Right hindlimb (tissue), 1 donor: ENCODE measurements at regions not wholly inside any gene's neighbourhood (a gene's known extent, or its start where the extent isn't known, plus 50 kb on each side); places are given as distances from the start of the nearest gene placed in this dataset.

ENCODE experiments used
- DNase-seq: peaks from one replicate; pipeline ENCODE4 v3.0.0-alpha.2; 2018

GRCh38 chr15:35596285-35596684 lies 50.3 kb upstream of the DPH6 start:
- no peak for DNase-seq

GRCh38 chr15:35602836-35603235 lies 56.9 kb upstream of the DPH6 start:
- DNase-seq, result no peak

DNA sequence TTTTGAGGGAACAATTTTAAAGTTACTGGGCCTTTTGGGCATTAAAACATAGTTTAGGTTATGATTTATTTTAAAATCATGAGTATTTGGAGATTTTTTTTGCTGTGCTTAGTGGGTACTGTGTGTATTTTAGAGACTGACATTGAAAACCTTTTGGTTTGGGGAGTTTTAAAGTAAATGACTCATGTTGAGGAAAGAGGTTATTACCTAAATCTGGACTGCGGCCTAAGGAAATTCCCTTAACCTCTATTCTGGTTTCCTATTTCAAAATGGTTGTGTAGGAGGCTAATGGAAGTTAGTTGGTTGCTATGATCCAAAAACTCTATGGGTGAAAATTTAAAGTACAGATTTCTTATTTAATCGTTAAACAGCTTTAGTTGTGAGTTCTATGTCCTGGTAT lies 57.3 kb upstream of the DPH6 start:
- no peak for DNase-seq

GRCh38 chr15:35603856-35604255 lies 57.9 kb upstream of the DPH6 start:
- DNase-seq, result no peak

DNA sequence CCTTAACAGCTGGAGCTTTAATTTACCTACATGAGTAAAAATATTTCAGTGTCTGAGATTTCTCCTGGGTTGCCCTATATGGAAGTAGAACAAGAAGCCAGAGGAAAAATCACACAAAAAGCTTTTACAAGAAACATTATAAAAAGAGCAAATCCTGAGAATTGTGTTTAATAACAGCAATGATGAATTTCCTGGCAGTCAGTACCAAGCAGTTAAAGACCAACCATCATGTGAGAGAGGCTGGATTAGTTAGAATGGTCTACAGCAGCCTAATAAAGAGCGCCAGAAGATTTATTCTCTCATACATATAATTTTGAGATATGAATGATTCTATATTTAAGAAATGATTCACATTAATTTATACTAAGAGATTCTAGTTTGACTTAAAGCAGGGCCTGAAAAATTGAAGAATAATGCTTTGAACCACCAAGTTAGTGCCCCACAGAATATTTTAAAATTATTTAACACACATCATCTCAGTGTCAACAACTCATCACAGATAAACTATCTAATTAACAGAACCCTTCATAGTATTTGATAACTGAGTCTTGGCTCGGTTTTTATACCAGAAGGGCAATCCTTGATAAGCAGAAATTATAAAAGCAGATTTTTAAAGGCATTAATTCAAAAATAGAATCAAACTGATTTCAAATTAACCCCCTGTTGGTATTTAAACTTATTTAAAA lies 59.9 kb upstream of the DPH6 start:
- DNase-seq, result no peak

- DNase-seq, result no peak
Measured at GRCh38 chr15:35606450-35606779, 60.5 kb upstream of the DPH6 start.

DNA sequence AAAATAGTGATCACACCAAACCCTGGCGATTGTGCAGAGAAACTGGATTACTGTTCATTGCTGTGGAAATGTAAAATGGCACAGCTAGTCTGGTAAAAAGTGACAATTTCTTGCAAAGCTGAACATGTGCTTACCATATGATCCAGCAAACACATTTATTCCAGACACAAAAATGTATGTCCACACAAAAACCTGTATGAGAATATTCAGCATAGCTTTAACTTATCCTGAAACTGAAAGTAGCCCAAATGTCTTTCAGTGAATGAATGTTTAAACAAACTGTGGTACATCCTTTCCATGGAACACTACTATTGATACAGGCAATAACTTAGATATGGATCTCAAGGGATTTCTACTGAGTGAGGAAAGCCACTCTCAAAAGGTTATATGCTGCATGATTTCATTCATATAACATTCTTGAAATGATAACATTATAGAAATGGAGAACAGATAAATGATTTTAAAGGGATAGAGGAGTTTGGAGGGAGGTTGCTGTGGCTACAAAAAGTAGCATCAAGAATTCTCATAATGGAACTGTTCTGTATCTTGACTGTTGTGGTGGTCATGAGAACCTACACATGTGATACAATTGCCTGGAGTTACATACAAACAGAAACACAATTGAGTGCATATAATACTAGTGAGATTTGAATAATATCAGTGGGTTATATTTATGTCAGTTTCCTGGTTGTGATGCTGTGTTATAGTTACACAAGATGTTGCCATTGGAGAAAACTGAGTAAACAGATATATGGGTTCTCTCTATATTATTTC lies 70.7 kb upstream of the DPH6 start:
- DNase-seq, result no peak

GRCh38 chr15:35618260-35619188 lies 72.6 kb upstream of the DPH6 start:
- no peak for DNase-seq

- DNase-seq, result no peak
Measured at GRCh38 chr15:35622641-35623340, 76.8 kb upstream of the DPH6 start.

DNA sequence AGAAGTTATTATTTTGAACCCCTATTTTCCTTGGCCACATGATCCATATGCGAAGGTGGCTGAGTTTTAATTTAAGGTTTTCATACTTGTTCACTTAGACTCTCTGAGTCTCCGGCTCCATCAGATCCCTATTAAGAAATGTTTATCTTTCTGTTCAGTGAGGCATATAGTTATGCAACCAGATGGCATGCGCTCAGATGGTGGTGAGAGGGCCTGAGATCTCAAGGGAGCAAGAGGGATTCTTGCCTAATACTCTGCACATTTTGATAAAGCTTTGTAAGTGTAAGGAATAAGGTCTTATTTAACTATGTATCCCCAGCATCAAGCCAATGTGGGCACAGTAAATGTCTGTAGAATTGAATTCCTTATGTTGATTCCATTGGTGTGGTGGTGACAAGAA lies 78.9 kb upstream of the DPH6 start:
- DNase-seq, result no peak

DNA sequence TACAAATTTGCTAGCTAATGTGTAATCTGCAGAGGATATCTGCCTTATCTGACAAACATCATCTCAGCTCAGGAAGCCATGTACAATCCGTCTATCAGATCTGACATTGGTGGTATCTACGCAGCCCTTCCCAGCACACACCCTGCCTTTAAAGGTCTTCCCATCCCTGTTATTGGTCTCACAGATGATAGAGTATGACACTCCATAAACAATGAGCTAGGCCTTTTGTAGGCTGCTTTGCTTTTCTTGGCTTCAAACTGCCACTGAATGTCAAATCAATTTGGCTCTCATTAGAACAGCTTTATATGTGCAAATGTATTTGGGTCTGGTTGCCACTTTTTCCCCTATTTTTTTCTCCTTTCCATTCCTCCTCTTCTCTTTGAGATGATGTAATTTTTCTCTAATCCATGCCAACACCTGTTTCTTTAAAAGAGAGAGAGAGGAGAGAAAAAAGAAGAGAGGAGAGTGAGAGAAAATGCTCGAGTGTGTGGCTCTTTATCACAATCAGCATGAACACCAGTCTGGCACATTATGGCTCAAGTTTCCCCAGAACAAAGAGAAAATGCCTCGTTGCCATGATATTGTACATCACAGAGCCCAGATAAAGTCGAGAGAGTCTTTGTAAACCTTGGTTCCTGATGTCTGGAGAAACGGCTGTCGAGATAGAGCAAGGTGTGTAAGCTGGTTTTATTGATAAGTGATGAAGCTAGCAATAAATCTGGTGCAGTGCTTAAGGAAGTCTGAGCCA lies 80.8 kb upstream of the DPH6 start:
- DNase-seq, result no peak

DNA sequence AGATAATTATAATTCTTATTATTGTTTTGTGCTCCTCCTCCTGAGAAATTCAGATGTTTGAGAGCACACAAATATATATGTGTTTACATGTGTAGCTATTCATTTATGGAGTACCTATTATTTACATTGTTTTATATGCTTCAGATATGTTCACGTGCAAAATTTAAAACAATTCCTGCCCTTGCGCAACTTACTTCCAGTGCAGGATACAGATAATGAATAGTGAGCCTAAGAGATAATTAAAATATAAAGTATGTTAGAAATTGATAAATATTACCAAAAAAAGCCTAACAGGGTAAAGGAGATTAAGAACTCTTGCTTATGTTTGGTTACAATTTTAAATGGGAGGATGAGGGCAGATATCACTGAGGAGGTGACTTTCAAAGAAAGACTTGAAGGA lies 81.7 kb upstream of the DPH6 start:
- no peak for DNase-seq

GRCh38 chr15:35629766-35630165 lies 83.8 kb upstream of the DPH6 start:
- no peak for DNase-seq

- no peak for DNase-seq
Measured at GRCh38 chr15:35630532-35630931, 84.6 kb upstream of the DPH6 start.

DNA sequence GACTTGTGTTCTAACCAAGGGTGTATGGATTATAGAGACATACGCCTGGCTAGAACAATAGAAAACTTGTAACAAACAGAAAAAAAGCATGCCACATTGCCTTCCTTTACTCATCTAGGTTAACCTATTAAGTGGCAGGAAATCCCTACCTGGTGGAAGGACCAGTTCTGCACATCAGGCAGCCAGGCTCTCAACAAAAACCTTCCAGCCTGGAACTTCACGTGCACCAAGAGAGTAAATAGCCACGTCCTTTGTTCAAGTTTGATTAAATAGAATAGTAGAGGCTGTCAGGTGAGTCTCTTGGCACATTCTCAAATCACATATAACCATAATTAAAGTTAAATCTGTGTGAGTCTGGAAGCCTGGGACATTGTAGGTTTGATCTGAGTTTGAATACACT lies 85.0 kb upstream of the DPH6 start:
- DNase-seq, result no peak

- DNase-seq, result no peak
Measured at GRCh38 chr15:35633677-35634076, 87.7 kb upstream of the DPH6 start.

- DNase-seq, result no peak
Measured at GRCh38 chr15:35646790-35647189, 100.8 kb upstream of the DPH6 start.

DNA sequence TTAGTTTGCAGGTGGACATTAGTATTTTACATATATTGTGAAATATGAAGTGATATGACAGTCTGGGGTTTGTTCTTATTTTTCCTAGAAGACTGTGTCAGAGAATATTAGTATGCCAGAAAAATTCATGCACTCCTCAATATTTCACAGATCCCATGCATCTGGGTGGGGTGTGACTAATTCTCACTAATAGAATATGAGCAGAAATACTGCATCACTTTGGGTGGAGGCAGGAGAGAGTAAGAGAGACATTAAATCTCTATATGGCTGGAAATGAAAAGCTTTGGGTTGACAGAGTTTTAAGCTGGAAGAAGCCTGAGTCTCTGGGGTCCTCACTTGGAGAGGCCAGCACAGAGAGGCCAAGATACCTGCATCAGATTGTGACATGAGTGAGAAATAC lies 101.3 kb upstream of the DPH6 start:
- no peak for DNase-seq

GRCh38 chr15:35648941-35649340 lies 103.0 kb upstream of the DPH6 start:
- DNase-seq, result no peak

- DNase-seq, result no peak
Measured at GRCh38 chr15:35649575-35649974, 103.6 kb upstream of the DPH6 start.

- DNase-seq, result no peak
Measured at GRCh38 chr15:35654332-35654731, 108.4 kb upstream of the DPH6 start.

- no peak for DNase-seq
Measured at GRCh38 chr15:35657679-35658311, 111.8 kb upstream of the DPH6 start.
